Activated CD4-positive, alpha-beta memory T cell treated with anti-CD3 and anti-CD28 coated beads, Interleukin-2, amount 10 ng/mL, durations not matched to agents 7 days and 5 days (primary cell): ENCODE measurements at regions not wholly inside any gene's neighbourhood (a gene's known extent, or its start where the extent isn't known, plus 50 kb on each side); places are given as distances from the start of the nearest gene placed in this dataset.
"Not testable (repeated sequence)": the region's sequence is repeated elsewhere in the genome, so short reads cannot be mapped to it uniquely, and the experiment has no call there.

Source experiments
- CTCF ChIA-PET: fragments of 350-600 bp; sonication (Branson Sonifier 250); formaldehyde crosslinking; loops from one replicate; lab custom pipeline; 2021; ENCODE audit warnings: antibody characterized with exemption, inconsistent platforms; lab: Charles Lee
- POLR2A ChIA-PET: fragments of 350-600 bp; sonication (Branson Sonifier 250); formaldehyde crosslinking; loops from one replicate; lab custom pipeline; 2021; ENCODE audit warnings: antibody characterized with exemption; lab: Charles Lee
- DNase-seq: peaks from one replicate; pipeline ENCODE4 v3.0.0-alpha.2; 2020
- H3K27ac Mint-ChIP-seq: one replicate; pipeline ENCODE4 v1.8.0; 2021; ENCODE audit warnings: mild to moderate bottlenecking, mixed read lengths
- H3K27me3 Mint-ChIP-seq: one replicate; pipeline ENCODE4 v1.8.0; 2021; ENCODE audit warnings: mixed read lengths
- H3K36me3 Mint-ChIP-seq: one replicate; pipeline ENCODE4 v1.8.0; 2021; ENCODE audit warnings: low read depth, mixed read lengths
- H3K4me1 Mint-ChIP-seq: one replicate; pipeline ENCODE4 v1.8.0; 2021; ENCODE audit warnings: mixed read lengths
- H3K4me3 Mint-ChIP-seq: one replicate; pipeline ENCODE4 v1.8.0; 2021; ENCODE audit warnings: mild to moderate bottlenecking, mixed read lengths
- H3K9me3 Mint-ChIP-seq: one replicate; pipeline ENCODE4 v1.8.0; 2021; ENCODE audit warnings: mixed read lengths

GRCh38 chr4:12534684-12535083 lies 949.5 kb downstream of the RAB28 start:
- Mint-ChIP-seq H3K27me3 (no peaks in the 10 kb centered on the region), H3K4me3 (no peak overlapping the region), H3K27ac (no peak overlapping the region), H3K4me1 (no peaks in the 10 kb centered on the region), H3K9me3 (peaks cover 3% of the 10 kb centered on the region), H3K36me3 (no peaks in the 10 kb centered on the region)
- POLR2A ChIA-PET, result no interaction called here
- CTCF ChIA-PET, result no interaction called here
- no peak for DNase-seq

- Mint-ChIP-seq H3K36me3 (no peaks in the 10 kb centered on the region), H3K4me1 (no peaks in the 10 kb centered on the region), H3K27ac (no peak overlapping the region), H3K4me3 (no peak overlapping the region), H3K27me3 (no peaks in the 10 kb centered on the region), H3K9me3 (peaks cover 21% of the 10 kb centered on the region)
- ChIA-PET POLR2A (no interaction called here), CTCF (no interaction called here)
- DNase-seq, result no peak
These were observed 964.7 kb downstream of the RAB28 start for GRCh38 chr4:12519426-12519825.

- Mint-ChIP-seq H3K27me3 (no peaks in the 10 kb centered on the region), H3K4me1 (no peaks in the 10 kb centered on the region), H3K4me3 (no peak overlapping the region), H3K36me3 (no peaks in the 10 kb centered on the region), H3K9me3 (peaks cover 3% of the 10 kb centered on the region), H3K27ac (no peak overlapping the region)
- POLR2A ChIA-PET, result no interaction called here
- CTCF ChIA-PET, result no interaction called here
- DNase-seq, result no peak
These were observed 976.2 kb downstream of the RAB28 start for GRCh38 chr4:12507868-12508481.

- no peaks in the 10 kb centered on the region for H3K36me3 Mint-ChIP-seq
- H3K27ac Mint-ChIP-seq, result no peak overlapping the region
- H3K4me1 Mint-ChIP-seq, result no peaks in the 10 kb centered on the region
- peaks cover 3% of the 10 kb centered on the region for H3K9me3 Mint-ChIP-seq
- ChIA-PET CTCF (no interaction called here), POLR2A (no interaction called here)
- no peak overlapping the region for H3K4me3 Mint-ChIP-seq
- no peaks in the 10 kb centered on the region for H3K27me3 Mint-ChIP-seq
- no peak for DNase-seq
These were observed 983.7 kb downstream of the RAB28 start for GRCh38 chr4:12500409-12500808.

GRCh38 chr4:12499693-12500092 lies 984.4 kb downstream of the RAB28 start:
- CTCF ChIA-PET, result no interaction called here
- H3K27ac Mint-ChIP-seq, result no peak overlapping the region
- no peak for DNase-seq
- H3K36me3 Mint-ChIP-seq, result no peaks in the 10 kb centered on the region
- no peak overlapping the region for H3K4me3 Mint-ChIP-seq
- peaks cover 3% of the 10 kb centered on the region for H3K9me3 Mint-ChIP-seq
- H3K27me3 Mint-ChIP-seq, result no peaks in the 10 kb centered on the region
- POLR2A ChIA-PET, result no interaction called here
- no peaks in the 10 kb centered on the region for H3K4me1 Mint-ChIP-seq

- CTCF ChIA-PET, result no interaction called here
- no peaks in the 10 kb centered on the region for H3K27me3 Mint-ChIP-seq
- no peak overlapping the region for H3K4me3 Mint-ChIP-seq
These were observed 988.9 kb downstream of the RAB28 start for GRCh38 chr4:12495211-12495610.

GRCh38 chr4:12492730-12493393 lies 991.3 kb downstream of the RAB28 start:
- Mint-ChIP-seq H3K4me3 (no peak overlapping the region), H3K4me1 (no peaks in the 10 kb centered on the region)

More at GRCh38 chr4:12495211-12495610, 988.9 kb downstream of the RAB28 start:
- DNase-seq, result no peak
- Mint-ChIP-seq H3K27ac (no peak overlapping the region), H3K9me3 (peaks cover 6% of the 10 kb centered on the region), H3K4me1 (no peaks in the 10 kb centered on the region), H3K36me3 (no peaks in the 10 kb centered on the region)
- POLR2A ChIA-PET, result no interaction called here

GRCh38 chr4:12488672-12489071 lies 995.5 kb downstream of the RAB28 start:
- H3K4me3 Mint-ChIP-seq, result no peak overlapping the region
- no peak for DNase-seq
- no peaks in the 10 kb centered on the region for H3K4me1 Mint-ChIP-seq
- ChIA-PET CTCF (no interaction called here), POLR2A (no interaction called here)
- peaks cover 20% of the 10 kb centered on the region for H3K9me3 Mint-ChIP-seq
- H3K27ac Mint-ChIP-seq, result no peak overlapping the region
- H3K36me3 Mint-ChIP-seq, result no peaks in the 10 kb centered on the region
- no peaks in the 10 kb centered on the region for H3K27me3 Mint-ChIP-seq

More at GRCh38 chr4:12492730-12493393, 991.3 kb downstream of the RAB28 start:
- DNase-seq, result no peak
- Mint-ChIP-seq H3K27me3 (no peaks in the 10 kb centered on the region), H3K27ac (no peak overlapping the region), H3K9me3 (peaks cover 8% of the 10 kb centered on the region), H3K36me3 (no peaks in the 10 kb centered on the region)
- ChIA-PET CTCF (no interaction called here), POLR2A (no interaction called here)

- no peaks in the 10 kb centered on the region for H3K4me1 Mint-ChIP-seq
- H3K4me3 Mint-ChIP-seq, result no peak overlapping the region
- ChIA-PET CTCF (no interaction called here), POLR2A (no interaction called here)
- no peak overlapping the region for H3K27ac Mint-ChIP-seq
- DNase-seq, result no peak
- no peaks in the 10 kb centered on the region for H3K27me3 Mint-ChIP-seq
- no peaks in the 10 kb centered on the region for H3K36me3 Mint-ChIP-seq
- peaks cover 19% of the 10 kb centered on the region for H3K9me3 Mint-ChIP-seq
These were observed 997.1 kb downstream of the RAB28 start for GRCh38 chr4:12487000-12487399.

- no peak overlapping the region for H3K27ac Mint-ChIP-seq
- ChIA-PET POLR2A (no interaction called here), CTCF (no interaction called here)
- no peak for DNase-seq
- no peaks in the 10 kb centered on the region for H3K4me1 Mint-ChIP-seq
- no peaks in the 10 kb centered on the region for H3K27me3 Mint-ChIP-seq
- H3K4me3 Mint-ChIP-seq, result no peak overlapping the region
- H3K36me3 Mint-ChIP-seq, result no peaks in the 10 kb centered on the region
- no peaks in the 10 kb centered on the region for H3K9me3 Mint-ChIP-seq
These were observed 1012.1 kb downstream of the RAB28 start for GRCh38 chr4:12472087-12472486.

GRCh38 chr4:12471193-12471592 lies 1012.9 kb downstream of the RAB28 start:
- Mint-ChIP-seq H3K27me3 (no peaks in the 10 kb centered on the region), H3K27ac (no peak overlapping the region), H3K9me3 (no peaks in the 10 kb centered on the region), H3K36me3 (no peaks in the 10 kb centered on the region), H3K4me3 (no peak overlapping the region), H3K4me1 (no peaks in the 10 kb centered on the region)
- ChIA-PET POLR2A (no interaction called here), CTCF (no interaction called here)
- DNase-seq, result no peak

- DNase-seq, CTCF ChIA-PET, H3K36me3 Mint-ChIP-seq, H3K4me1 Mint-ChIP-seq, POLR2A ChIA-PET, H3K4me3 Mint-ChIP-seq, H3K27ac Mint-ChIP-seq, H3K27me3 Mint-ChIP-seq: not testable (repeated sequence)
- H3K9me3 Mint-ChIP-seq, result peaks cover 16% of the 10 kb centered on the region
These were observed 1022.6 kb downstream of the RAB28 start for GRCh38 chr4:12461576-12461975.

GRCh38 chr4:12459126-12459525 lies 1025.0 kb downstream of the RAB28 start:
- Mint-ChIP-seq H3K9me3 (peaks cover 16% of the 10 kb centered on the region), H3K27ac (no peak overlapping the region), H3K27me3 (no peaks in the 10 kb centered on the region), H3K4me1 (no peaks in the 10 kb centered on the region), H3K36me3 (no peaks in the 10 kb centered on the region), H3K4me3 (no peak overlapping the region)
- POLR2A ChIA-PET, result no interaction called here
- DNase-seq, result no peak
- CTCF ChIA-PET, result no interaction called here

GRCh38 chr4:12458621-12459020 lies 1025.5 kb downstream of the RAB28 start:
- no peak for DNase-seq
- H3K36me3 Mint-ChIP-seq, result no peaks in the 10 kb centered on the region
- peaks cover 12% of the 10 kb centered on the region for H3K9me3 Mint-ChIP-seq
- H3K27ac Mint-ChIP-seq, result no peak overlapping the region
- CTCF ChIA-PET, result no interaction called here
- no peaks in the 10 kb centered on the region for H3K27me3 Mint-ChIP-seq
- no peak overlapping the region for H3K4me3 Mint-ChIP-seq
- POLR2A ChIA-PET, result no interaction called here
- H3K4me1 Mint-ChIP-seq, result no peaks in the 10 kb centered on the region
